Stimulated activated CD4-positive, alpha-beta T cell treated with anti-CD3 and anti-CD28 coated beads, TNF-alpha, amount 100 ng/mL, for 4 hours (primary cell): ENCODE measurements at regions not wholly inside any gene's neighbourhood (a gene's known extent, or its start where the extent isn't known, plus 50 kb on each side); places are given as distances from the start of the nearest gene placed in this dataset.
"Not testable (repeated sequence)": the region's sequence is repeated elsewhere in the genome, so short reads cannot be mapped to it uniquely, and the experiment has no call there.

ENCODE experiments used
- DNase-seq, 3 experiments: peaks; one replicate each; pipeline ENCODE4 v3.0.0-alpha.2; 2020; ENCODE audit warnings: low read depth in 3 of 3

DNA sequence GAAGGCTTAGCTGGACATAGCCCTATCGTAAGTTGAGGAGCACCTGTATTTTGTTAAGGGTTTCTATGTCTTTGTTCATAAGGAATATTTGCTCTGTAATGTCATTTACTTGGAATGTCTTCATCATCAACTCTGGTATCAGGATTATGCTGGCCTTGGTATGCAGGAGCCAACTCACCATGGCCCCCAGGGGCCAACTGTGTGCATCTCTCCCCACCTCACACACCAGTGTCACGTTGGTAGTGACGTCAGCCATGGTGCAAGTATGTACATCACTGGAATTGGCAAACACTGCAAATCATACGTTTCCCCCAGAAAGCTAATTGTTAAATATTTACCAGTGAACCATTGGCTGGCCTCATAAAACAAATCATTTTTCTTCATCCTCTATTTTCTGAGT, 70.8 kb downstream of the YTHDF1 start:
- DNase-seq = no peak

DNA sequence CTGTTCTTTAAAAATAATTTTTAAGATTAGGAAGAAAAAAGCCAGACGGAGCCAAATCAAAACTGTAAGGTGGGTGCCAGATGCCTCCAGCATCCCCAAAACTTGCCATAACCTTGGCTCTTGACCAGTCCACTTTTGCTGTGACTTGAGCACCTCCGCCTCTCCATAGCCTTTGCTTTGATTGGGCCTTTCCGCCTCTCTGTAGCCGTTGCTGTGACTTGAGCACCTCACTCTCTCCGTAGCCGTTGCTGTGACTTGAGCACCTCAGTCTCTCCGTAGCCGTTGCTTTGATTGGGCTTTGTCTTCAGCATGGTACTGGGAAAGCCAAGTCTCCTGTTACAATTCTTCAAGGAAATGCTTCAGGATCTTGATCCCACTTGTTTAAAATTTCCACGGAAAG, 73.0 kb downstream of the YTHDF1 start:
- no peak for DNase-seq

DNA sequence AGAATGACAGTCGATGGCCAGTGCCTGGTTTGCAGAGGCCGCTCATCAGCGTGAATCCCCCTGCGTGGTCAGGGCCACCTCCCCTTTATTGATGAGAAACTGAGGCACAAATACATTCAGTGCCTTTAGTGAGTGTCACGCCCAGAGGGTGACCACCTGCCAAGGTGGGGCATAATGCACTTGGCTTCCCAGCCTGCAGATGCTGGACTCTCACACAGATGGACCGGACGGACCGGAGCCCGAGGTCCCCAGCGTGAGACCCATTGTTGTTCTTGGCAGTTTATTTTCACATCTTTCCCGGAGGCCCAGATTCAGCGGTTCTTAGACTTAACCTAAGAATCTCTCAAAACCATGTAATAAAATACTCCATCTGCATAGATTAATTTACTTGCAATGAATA, 74.4 kb downstream of the YTHDF1 start:
- no peak for DNase-seq

DNA sequence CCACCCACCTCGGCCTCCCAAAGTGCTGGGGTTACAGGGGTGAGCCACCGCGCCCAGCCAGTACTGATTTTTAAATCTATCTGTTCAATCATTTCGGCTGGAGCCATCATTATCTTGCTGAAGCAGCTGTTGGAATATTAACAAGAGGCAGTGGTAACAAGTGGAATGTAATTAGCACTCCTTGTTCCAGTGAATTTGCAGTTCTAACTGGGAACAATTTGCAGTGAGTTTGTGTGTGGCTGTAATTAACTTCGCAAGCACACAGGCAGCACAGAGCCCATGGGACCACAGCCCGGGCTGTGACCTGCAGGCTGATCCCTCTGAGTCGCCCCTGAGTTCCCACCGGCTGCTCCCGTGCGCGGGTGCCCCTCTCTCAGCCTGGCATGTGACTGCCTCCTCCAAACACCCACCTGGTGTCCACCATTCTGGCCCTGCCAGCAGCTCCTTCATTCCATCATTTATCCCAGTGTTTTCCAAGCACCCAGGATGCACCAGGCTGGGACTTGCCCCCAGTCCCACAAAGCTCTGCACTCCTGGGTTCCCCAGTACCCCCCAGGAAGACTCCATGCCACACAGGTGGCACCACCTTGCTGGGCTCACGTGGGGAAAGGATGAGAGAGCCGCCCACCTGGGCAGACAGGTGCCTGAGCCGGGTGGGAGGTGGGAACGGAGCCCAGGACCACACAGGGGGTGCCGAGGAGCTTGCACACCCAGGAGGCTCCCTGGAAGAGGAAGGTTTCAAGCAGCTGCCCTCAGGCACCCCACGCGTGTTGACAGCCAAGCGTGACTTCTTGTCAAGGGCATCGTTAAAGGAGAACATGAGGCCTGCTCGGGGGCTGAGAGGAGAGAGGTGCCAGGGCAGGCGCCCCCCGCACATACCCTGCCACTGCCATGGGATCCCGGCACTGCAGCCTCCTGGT, 75.2 kb downstream of the YTHDF1 start:
- no peak for DNase-seq

DNA sequence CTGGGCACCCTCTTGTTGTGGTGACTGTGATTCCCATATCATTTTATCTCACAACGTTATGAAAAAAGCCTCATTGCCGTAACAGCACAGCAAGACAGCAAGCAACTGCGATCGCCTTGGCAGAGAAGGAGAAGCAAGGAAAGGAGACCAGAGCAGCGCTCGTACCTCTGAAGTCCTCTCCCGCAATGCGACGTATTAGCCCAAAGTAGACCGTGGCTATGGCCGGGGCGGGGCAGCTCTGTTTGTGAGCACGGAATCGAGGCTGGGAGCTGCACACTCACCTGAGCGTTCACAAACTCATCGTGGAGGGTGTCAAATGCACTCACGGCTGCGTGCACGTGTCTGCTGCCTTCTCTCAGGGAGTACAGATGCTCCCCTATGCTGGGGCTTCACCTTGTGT, 76.1 kb downstream of the YTHDF1 start:
- no peak for DNase-seq

DNA sequence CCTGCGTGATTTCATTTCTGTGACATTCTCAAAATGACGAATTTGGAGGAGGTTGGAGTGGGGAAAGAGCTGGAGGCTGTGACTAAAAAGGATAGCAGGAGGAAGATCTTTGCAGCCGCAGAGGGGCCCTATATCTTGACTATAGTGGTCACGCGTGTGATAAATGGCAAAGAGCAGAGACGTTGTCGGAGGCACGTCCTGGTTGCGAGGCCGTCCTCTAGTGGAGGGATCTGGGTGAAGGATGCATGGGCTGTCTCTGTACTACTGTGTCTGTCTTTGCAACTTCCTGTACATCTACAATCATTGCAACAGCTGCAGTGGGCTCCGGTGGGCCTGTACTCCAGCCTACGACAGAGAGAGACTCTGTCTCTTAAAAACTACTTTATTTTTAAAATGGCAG, 76.6 kb downstream of the YTHDF1 start:
- DNase-seq = no peak

DNA sequence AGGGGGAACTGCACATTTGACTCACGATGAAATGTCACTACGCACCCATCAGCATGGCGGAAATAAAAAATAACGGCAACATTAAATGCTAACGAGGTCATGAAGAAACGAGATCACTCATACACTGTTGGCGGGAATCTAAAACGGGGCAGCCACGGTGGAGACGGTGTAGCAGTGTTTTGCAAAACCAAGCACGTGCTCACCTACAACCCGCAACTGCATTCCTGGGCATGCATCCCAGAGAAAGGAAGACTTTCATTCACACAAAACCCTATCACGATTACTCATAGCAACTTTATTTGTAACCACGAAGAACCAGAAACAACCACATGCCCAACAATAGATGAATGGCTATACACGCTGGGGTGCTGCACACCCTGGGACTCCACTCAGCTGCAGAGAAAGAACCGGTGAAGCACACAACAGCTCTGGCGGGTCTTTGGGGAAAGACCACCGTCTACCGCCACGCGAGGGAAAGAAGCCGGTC, 77.0 kb downstream of the YTHDF1 start:
- no peak for DNase-seq

DNA sequence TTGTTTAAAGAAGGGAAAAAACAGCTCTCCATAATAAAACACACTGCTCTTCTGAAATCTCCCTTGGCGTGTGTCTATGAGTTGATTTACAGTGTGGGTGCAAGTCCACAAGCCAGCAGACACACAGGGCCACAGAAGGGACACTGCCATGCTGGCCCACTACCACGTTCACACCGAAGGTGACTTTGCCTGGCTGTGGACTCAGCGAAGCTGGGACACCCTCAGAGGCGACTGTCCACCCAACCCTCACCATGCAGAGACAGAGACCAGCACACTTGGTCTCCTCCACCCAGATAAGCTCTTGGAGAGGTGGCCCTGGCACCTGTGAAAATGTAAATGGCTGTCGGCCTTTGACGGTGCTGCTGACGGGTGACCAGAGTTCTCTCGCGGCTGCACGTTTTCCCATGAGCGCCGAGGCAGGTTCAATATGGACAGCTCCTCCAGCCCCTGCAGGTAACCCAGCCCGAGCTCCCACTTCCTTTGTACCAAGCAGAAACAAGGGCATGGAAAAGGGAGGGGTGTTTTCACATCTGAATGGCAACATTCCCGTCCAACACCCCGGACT, 78.0 kb downstream of the YTHDF1 start:
- DNase-seq = no peak

DNA sequence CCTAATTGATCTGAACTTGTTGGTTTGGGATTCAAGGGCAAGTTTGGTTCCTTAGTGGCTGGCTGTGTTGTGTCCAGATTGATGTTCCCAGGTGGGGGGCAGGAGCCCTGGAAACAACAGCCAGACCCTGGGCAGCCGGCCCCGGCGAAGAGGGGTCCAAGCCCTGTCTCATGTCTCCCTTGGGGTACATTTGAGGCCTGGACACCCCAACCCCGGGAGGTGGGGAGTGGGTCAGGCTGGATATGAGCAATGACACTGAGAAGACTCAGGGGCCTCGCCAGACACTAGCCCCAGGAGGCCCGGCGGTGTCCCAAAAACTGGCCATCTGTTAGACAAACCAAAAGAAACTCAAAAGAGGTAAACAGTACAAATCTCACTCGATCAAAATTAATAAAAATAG, 79.6 kb downstream of the YTHDF1 start:
- DNase-seq = no peak

DNA sequence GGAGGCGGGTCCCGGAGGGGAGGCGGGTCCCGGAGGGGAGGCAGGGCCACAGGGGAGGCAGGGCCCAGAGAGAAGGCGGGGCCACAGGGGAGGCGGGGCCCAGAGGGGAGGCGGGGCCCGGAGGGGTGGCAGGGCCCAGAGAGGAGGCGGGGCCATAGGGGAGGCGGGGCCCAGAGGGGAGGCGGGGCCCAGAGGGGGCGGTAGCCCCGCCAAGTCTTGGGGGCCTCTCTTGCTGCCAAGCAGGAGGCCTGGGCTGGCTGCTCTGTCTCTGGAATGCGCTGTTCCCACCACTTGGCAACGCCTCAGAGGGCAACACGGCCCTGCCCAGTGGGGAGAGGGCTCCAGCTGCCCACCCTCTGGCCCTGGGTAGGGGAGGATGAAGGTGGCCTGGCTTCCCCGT, 80.5 kb downstream of the YTHDF1 start:
- no peak for DNase-seq

DNA sequence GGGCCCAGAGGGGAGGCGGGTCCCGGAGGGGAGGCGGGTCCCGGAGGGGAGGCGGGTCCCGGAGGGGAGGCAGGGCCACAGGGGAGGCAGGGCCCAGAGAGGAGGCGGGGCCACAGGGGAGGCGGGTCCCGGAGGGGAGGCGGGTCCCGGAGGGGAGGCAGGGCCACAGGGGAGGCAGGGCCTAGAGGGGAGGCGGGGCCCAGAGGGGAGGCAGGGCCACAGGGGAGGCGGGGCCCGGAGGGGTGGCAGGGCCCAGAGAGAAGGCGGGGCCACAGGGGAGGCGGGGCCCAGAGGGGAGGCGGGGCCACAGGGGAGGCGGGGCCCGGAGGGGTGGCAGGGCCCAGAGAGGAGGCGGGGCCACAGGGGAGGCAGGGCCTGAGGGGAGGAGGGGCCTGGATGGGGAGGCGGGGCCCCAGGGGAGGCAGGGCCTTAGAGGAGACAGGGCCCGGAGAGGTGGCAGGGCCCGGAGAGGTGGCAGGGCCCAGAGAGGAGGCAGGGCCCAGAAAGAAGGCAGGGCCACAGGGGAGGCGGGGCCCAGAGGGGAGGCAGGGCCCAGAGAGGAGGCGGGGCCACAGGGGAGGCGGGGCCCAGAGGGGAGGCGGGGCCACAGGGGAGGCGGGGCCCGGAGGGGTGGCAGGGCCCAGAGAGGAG, 81.1 kb downstream of the YTHDF1 start:
- not testable (repeated sequence) for DNase-seq

DNA sequence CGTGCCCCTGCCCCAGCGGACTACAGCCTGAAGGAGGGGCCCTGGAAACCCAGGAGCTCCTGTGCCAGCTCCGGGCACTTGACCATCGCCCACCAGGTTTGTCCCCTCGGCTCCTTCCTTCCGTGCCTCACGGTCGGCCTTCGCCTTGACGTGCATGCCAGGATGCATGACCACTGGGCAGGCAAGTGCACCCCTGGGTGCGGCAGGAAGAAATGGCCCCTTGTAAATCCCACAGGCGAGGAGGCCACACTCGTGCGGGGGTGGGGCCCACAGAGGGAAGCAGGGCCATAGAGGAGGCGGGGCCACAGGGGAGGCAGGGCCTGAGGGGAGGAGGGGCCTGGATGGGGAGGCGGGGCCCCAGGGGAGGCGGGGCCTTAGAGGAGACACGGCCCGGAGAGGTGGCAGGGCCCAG, 81.7 kb downstream of the YTHDF1 start:
- DNase-seq = no peak

DNA sequence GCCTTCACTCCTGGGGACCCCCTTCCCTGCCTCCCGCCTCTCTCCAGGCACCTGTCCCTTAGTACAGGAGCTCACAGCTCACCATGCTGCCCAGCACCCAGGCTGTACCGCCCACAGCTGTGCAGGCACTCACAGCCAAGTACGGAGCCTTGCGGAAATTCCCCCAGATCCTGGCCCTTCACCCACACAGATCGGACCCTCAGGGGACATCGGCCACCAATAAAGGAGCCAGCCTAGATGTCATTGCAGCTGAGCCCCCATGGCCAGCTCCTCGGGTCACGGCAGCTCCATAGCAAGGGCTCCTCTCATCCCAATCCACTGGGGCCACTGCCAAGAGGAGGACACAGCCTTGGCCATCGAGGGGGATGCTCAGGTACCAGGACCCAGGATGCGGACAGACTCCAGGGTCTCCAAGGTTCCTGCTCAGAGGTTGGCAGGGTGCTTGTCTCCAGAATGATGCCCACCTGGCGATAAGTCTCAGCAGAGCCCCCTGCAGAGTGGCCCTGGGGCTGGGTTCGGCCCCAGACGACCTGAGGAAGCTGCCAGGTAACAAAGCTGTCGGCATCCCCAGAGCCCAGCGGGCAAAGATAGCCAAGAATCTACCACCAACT, 82.3 kb downstream of the YTHDF1 start:
- no peak for DNase-seq

DNA sequence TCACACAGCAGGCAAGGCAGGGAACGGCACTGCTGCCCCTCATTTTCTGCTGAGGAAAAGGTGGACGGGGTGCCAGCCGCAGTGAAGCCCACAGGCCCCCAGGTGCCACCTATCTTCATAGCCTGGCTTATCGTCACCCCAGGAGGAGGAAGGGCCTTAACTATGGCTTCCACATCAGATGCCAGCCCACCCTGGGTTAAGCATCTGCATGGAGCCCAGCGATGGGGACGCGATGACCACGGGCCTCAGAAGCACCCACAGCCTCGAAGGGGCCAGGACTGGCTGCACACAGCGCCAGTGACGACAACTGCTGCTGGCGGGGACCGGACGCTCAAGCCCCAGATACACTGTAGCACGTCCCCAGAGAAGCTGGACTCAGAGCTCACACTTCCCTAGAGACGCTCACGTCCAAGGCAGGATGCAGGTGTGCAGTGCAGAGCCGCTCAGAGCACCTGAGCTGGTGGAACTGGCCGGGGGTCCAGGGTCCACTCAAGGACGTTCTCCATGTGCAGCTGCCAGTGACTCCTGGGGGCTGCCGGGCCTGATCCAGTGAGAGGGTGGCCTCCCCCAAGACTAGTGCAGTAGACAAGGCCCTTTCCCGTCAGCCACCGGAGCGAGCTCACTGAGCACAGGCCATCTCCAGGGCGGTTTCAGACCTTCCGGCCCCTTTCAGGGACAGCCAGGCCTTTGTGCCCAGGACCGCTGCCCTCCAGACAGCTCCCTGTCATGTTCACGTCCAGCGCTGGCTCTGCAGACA, 83.0 kb downstream of the YTHDF1 start:
- no peak for DNase-seq

DNA sequence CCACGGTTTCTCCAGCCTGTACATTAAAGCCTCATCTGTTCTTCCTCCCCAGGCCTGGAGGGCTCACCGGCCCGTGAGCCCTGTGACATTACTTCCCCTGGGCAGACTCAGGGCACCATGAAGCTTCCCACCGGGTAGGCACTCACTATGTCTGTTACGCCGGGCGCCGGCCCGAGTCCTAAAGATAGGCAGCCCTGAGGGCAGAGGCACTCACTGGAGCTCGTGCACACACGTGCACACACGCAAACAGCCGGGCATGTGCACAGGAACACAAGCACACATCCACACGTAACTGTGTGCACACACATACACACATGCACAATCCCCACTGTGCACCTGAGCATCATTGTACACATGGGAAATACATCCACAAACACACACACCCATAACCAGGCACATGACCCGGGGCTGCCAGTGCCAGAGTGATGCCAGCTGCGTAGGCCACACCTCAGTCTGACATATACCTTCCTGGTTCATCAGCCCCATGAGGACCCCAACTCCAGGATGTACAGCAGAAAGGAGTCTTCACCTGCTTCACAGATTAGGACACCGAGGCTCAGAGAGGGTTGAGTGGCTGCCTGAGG, 83.7 kb downstream of the YTHDF1 start:
- DNase-seq = no peak

DNA sequence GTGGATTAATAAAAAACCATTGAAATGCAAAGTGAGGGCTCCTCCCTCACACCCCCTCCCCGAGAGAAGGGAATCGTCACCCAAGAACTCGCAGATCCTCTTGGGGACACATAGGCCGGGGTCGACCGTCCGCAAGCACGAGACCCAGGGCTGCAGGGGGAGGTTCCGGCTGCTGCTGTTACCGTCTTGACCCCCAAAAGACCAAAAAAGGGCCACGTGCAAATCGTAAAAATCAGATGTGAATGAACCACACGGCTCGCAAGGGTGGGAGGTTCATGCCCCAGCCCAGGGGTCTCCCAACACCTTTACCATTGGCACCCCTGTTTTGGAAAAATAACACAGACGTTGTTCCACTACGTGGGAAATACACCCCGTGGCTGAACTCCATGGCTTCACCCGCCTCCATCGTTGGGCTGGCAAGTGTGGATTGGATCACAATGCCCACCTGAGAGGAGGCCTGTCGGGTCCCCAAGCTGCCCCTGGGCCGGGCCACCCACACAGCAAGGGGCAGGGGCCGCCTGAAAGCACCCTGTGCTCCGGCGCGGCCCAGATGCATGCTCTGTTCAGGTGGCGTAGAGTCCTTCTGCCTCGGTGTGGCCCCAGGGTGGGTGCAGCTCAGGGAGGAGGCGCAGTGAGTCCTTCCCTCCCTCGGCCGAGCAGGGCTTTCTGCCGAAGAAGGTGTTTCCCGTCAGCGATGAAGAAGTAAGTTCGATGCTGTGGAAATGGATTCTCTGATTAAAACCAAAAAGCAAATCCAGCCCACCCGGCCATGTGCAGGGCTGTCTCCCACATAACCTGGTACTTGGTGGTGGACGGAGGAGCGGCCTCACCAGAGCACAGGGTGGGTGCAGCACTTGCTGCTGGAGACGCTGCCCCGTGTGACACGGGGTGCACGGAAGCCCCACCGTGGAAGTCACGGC, 85.0 kb downstream of the YTHDF1 start:
- no peak for DNase-seq

DNA sequence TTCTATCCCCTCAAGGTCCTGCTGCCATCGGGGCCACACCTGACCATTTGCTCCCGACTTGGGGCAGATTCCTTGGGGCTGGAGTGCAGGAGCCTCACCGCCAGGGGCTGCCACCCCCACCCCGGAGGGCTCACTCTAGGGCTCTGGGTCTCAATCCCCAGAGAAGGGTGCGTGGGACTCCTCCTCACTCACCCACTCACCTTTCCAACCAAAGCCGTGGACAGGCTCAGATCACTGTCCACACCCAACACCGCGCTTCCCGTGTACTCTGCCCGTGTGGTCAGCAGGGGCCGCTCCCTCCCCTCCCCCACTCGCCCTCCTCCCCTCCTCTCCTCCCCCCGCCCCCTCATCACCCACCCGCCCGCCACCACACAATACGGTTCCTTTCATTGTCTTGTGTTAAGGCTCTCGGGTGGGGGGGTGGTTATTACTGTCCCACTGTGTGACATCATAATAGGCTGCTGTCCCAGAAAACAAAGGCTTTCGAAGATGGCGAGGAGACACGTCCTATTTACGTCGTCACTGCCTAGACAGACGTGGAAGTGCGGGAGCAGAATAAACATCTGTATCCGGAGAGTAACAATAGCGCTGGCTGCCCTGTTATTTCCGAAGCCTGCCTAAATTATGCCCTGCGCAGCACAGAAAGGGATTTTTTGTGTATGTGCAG, 85.8 kb downstream of the YTHDF1 start:
- DNase-seq = no peak

DNA sequence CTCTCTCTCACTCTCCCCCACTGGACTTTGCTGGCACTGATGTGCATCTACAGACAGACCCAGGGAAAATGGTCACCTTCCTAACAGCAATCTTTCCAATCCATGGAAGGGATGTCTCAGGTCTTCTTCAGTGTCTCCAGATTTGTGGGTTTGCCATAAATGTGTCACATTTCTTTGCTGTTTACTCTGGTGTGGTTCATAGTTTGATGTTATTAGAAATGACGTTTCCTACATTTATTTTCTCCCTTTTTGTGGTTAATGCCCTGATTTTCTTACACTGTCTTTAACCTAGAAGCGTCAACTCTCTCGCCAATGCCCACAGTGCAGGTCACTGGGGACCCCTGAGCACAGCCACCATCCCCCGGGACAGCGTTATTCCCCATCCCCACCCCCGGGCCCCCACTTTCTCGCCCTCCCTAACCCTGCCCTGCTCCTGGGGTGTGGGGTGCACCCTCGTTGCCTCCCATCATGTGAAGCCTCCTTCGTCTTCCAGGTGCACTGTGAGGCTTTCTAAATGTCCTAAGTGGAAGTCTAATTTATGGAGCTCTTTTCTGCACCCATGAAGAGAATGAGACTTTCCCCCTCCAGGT, 86.5 kb downstream of the YTHDF1 start:
- DNase-seq = no peak

DNA sequence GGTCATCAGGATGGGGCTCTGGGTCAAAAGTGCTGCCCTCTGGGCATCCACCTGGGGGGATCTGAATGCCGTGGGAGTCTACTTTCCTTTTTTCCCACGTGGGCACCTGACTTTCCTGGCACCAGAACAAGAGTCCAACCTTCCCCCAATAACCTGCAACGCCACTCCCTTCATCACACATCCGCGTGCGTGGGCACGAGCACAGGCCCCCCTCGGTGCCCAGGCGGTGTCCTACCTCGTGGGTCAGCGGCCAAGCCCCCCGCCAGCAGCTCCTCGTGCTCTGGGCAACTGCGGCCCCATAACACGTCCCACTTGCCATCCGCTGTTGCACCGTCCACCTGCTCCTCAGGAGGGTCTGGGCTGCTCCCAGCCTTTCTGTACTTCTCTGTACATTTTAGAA, 87.0 kb downstream of the YTHDF1 start:
- no peak for DNase-seq
